Panc1 (cell line): ENCODE measurements at regions not wholly inside any gene's neighbourhood (a gene's known extent, or its start where the extent isn't known, plus 50 kb on each side); places are given as distances from the start of the nearest gene placed in this dataset.

Source experiments
- CTCF ChIP-seq: fragments of 450-650 bp; IDR thresholded peaks from 2 replicates; pipeline ENCODE4 v1.5.1; 2017; ENCODE audit warnings: mild to moderate bottlenecking
- POLR2AphosphoS5 ChIP-seq: IDR thresholded peaks from 2 replicates; pipeline ENCODE4 v1.6.1; 2012; ENCODE audit warnings: mild to moderate bottlenecking, low read depth, low read length, moderate library complexity
- TCF7L2 ChIP-seq: IDR thresholded peaks from 2 replicates; pipeline ENCODE4 v1.6.1; 2011; ENCODE audit warnings: mild to moderate bottlenecking, low read depth, low read length, inconsistent platforms

GRCh38 chr12:88644946-88645702 lies 64.9 kb upstream of the KITLG start:
- TF ChIP-seq POLR2AphosphoS5 = no peak
- TF ChIP-seq TCF7L2 = no peak
- no peak for TF ChIP-seq CTCF
